Body of pancreas (tissue), 4 donors: ENCODE measurements at regions not wholly inside any gene's neighbourhood (a gene's known extent, or its start where the extent isn't known, plus 50 kb on each side); places are given as distances from the start of the nearest gene placed in this dataset.

Experiments
- POLR2A ChIP-seq, 3 donors: fragments of 450-650 bp; IDR thresholded peaks; one replicate each; pipeline ENCODE4 v1.6.1; 2016; ENCODE audit warnings: antibody characterized with exemption in 3 of 3, mild to moderate bottlenecking in 2 of 3
- TF ChIP-seq, protein P1 (sequence below), 7 experiments: fragments of 450-650 bp in 4 of 7; fragments of 200-600 bp in 3 of 7; sonication (generic) in 3 of 7; IDR thresholded peaks; one replicate each; pipeline ENCODE4 v1.5.1; 2016 to 2019; ENCODE audit warnings: antibody characterized with exemption in 7 of 7

DNA sequence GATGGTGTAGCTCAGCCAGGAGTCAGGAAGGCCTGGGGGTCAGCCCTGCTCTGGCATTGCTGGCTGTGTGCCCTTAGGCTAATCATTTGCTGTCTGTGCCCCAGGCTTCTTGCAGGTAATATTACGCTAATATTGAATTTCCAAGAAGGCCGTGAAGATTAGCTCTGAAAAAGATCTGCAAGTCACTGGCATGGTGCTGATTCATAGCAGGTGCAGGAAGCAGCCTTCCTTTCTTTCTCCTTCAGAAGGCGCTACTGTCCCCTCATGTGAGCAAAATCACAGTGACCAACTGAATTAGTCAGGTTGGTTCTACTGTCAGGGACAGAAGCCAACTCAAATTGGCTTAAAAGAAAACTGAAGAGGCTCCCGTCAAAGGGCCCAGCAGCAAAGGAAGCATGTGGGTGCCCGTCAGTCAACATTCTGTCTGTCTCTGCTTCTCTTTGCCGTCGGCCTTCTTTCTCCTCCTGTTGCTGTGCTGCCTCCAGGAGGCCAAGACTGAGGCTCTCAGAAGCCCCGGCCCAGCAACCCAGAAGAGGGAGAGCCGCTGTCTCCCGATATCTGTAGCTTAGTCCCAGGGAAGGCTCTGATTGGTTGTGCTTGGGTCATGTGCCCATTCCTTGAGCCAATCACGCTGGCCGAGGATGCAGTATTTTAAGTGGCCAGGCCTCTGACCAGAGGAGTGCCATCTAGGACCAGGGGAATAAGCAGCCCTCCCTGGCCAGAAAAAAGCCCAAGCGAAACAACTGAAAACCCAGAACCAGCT is 67.8 kb upstream of the NEURL1B start:
- TF ChIP-seq, protein P1, sequence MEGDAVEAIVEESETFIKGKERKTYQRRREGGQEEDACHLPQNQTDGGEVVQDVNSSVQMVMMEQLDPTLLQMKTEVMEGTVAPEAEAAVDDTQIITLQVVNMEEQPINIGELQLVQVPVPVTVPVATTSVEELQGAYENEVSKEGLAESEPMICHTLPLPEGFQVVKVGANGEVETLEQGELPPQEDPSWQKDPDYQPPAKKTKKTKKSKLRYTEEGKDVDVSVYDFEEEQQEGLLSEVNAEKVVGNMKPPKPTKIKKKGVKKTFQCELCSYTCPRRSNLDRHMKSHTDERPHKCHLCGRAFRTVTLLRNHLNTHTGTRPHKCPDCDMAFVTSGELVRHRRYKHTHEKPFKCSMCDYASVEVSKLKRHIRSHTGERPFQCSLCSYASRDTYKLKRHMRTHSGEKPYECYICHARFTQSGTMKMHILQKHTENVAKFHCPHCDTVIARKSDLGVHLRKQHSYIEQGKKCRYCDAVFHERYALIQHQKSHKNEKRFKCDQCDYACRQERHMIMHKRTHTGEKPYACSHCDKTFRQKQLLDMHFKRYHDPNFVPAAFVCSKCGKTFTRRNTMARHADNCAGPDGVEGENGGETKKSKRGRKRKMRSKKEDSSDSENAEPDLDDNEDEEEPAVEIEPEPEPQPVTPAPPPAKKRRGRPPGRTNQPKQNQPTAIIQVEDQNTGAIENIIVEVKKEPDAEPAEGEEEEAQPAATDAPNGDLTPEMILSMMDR (IDR thresholded peaks at IDR 0.05), result no peak
- TF ChIP-seq POLR2A (IDR thresholded peaks at IDR 0.05), result no peak
